ENCODE measurements at regions not wholly inside any gene's neighbourhood (a gene's known extent, or its start where the extent isn't known, plus 50 kb on each side); places are given as distances from the start of the nearest gene placed in this dataset.
"Not testable (repeated sequence)": the region's sequence is repeated elsewhere in the genome, so short reads cannot be mapped to it uniquely, and the experiment has no call there.

DNA sequence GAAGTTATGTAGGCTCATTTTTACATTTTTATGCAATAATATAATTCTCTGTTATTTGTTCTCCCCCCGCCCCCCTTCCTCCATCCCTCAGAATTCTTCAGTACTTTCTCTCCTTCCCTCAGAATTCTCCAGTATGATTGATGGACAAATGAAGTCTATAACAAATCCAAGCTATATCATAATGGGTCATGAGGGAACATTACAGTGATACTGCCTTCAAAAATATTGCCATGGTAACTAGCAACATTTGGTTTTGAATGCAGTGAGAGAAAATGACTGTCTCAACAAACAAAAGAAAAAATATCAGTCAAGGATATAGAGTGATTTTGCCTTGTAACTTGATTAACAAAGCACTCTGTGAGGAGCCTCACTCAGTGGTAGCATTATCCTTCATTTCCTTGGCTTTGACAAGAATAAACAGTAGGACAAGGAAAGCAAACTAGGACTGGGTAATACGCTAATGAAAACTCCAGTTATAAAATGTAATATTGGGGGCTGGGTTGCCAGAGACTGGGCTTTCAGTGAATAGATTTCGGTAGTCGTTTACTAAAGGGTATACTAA is 392.9 kb upstream of the CRIM1 start:
- Histone ChIP-seq H3K9me2 (ENCODE audit: insufficient read depth) (no peaks in the 10 kb centered on the region), H3K4me1 (replicated peaks; ENCODE audit: insufficient read depth) (no peaks in the 10 kb centered on the region), H3K4me2 (no peak overlapping the region), H3K79me2 (ENCODE audit: low read depth) (no peaks in the 10 kb centered on the region), H3F3A (ENCODE audit: insufficient read depth, low read depth) (no peaks in the 10 kb centered on the region; the same call in 1 of the 2 replicates), H3K36me3 (ENCODE audit: low read depth) (no peaks in the 10 kb centered on the region), H3K27ac (no peak overlapping the region), H3K27me3 (ENCODE audit: insufficient read depth, low read depth) (no peaks in the 10 kb centered on the region), H3K9me3 (ENCODE audit: insufficient read depth, low read depth) (no peaks in the 10 kb centered on the region), H4K20me1 (ENCODE audit: insufficient read depth) (0 out of 2 replicates have a peak, but pooled peaks cover 3% of the 10 kb centered on the region), H2AFZ (no peak overlapping the region), H3K4me3 (no peak overlapping the region)
- POLR2A ChIA-PET (ENCODE audit: unreplicated experiment): no interaction called here
- CTCF ChIA-PET: no interaction called here
- TF ChIP-seq, protein P1, sequence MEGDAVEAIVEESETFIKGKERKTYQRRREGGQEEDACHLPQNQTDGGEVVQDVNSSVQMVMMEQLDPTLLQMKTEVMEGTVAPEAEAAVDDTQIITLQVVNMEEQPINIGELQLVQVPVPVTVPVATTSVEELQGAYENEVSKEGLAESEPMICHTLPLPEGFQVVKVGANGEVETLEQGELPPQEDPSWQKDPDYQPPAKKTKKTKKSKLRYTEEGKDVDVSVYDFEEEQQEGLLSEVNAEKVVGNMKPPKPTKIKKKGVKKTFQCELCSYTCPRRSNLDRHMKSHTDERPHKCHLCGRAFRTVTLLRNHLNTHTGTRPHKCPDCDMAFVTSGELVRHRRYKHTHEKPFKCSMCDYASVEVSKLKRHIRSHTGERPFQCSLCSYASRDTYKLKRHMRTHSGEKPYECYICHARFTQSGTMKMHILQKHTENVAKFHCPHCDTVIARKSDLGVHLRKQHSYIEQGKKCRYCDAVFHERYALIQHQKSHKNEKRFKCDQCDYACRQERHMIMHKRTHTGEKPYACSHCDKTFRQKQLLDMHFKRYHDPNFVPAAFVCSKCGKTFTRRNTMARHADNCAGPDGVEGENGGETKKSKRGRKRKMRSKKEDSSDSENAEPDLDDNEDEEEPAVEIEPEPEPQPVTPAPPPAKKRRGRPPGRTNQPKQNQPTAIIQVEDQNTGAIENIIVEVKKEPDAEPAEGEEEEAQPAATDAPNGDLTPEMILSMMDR (conservative IDR thresholded peaks at IDR 0.05): no peak
- no peak for TF ChIP-seq EZH2 (IDR thresholded peaks at IDR 0.05; ENCODE audit: low read depth)
- BruUV-seq (replicated peaks): no TSS peak
- DNase-seq: no peak
- intact Hi-C loops (cut with micrococcal nuclease; ENCODE audit: unreplicated experiment): no loop called here

DNA sequence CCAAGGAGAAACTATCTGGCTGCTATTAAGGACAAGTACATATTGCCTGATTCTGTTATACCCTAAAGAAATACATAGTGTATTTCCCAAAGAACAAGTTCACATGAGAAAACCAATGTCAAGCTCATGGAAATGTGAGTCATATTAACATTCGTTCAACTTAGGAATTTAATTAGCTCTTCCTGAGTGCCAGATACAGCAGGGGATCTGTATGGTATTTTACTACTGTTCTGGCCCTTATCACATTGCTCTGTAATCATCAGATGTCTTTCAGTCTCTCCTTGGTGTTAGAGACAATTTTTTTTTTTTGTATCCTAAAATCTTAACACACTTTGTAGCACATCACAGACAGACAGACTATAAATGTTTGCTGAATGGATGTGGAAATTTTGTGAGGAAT is 395.0 kb upstream of the CRIM1 start:
- TF ChIP-seq, protein P1 (conservative IDR thresholded peaks at IDR 0.05): no peak
- TF ChIP-seq EZH2 (IDR thresholded peaks at IDR 0.05; ENCODE audit: low read depth): no peak
- no TSS peak for BruUV-seq (replicated peaks)

DNA sequence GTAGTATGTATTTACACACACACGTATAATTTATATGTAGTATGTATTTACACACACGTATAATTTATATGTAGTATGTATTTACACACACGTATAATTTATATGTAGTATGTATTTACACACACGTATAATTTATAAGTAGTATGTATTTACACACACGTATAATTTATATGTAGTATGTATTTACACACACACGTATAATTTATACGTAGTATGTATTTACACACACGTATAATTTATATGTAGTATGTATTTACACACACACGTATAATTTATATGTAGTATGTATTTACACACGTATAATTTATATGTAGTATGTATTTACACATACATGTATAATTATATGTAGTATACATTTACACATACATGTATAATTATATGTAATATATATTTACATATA is 398.5 kb upstream of the CRIM1 start:
- intact Hi-C loops (cut with micrococcal nuclease; ENCODE audit: unreplicated experiment); H3K9me2 ChIP-seq (ENCODE audit: insufficient read depth); H3K27ac ChIP-seq; BruUV-seq (replicated peaks); H3K4me3 ChIP-seq; H3K9me3 ChIP-seq (ENCODE audit: insufficient read depth, low read depth); H3K79me2 ChIP-seq (ENCODE audit: low read depth); H3F3A ChIP-seq (ENCODE audit: insufficient read depth, low read depth); H3K27me3 ChIP-seq (ENCODE audit: insufficient read depth, low read depth); H3K4me1 ChIP-seq (replicated peaks; ENCODE audit: insufficient read depth); CTCF ChIA-PET; DNase-seq; H4K20me1 ChIP-seq (ENCODE audit: insufficient read depth); H3K4me2 ChIP-seq; H2AFZ ChIP-seq; H3K36me3 ChIP-seq (ENCODE audit: low read depth); POLR2A ChIA-PET (ENCODE audit: unreplicated experiment): not testable (repeated sequence)

More for the DNA sequence above, 395.0 kb upstream of the CRIM1 start:
- H2AFZ ChIP-seq: no peak overlapping the region
- no peak for DNase-seq
- no peak overlapping the region for H3K27ac ChIP-seq
- no peaks in the 10 kb centered on the region for H3K9me2 ChIP-seq (ENCODE audit: insufficient read depth)
- intact Hi-C loops (cut with micrococcal nuclease; ENCODE audit: unreplicated experiment): no loop called here
- POLR2A ChIA-PET (ENCODE audit: unreplicated experiment): no interaction called here
- H3F3A ChIP-seq (ENCODE audit: insufficient read depth, low read depth): no peaks in the 10 kb centered on the region; the same call in 1 of the 2 replicates
- H3K4me1 ChIP-seq (replicated peaks; ENCODE audit: insufficient read depth): no peaks in the 10 kb centered on the region
- 0 out of 2 replicates have a peak, but pooled peaks cover 3% of the 10 kb centered on the region for H4K20me1 ChIP-seq (ENCODE audit: insufficient read depth)
- CTCF ChIA-PET: no interaction called here
- no peaks in the 10 kb centered on the region for H3K36me3 ChIP-seq (ENCODE audit: low read depth)
- no peaks in the 10 kb centered on the region for H3K9me3 ChIP-seq (ENCODE audit: insufficient read depth, low read depth)
- H3K79me2 ChIP-seq (ENCODE audit: low read depth): no peaks in the 10 kb centered on the region
- H3K4me3 ChIP-seq: no peak overlapping the region
- H3K4me2 ChIP-seq: no peak overlapping the region
- no peaks in the 10 kb centered on the region for H3K27me3 ChIP-seq (ENCODE audit: insufficient read depth, low read depth)

DNA sequence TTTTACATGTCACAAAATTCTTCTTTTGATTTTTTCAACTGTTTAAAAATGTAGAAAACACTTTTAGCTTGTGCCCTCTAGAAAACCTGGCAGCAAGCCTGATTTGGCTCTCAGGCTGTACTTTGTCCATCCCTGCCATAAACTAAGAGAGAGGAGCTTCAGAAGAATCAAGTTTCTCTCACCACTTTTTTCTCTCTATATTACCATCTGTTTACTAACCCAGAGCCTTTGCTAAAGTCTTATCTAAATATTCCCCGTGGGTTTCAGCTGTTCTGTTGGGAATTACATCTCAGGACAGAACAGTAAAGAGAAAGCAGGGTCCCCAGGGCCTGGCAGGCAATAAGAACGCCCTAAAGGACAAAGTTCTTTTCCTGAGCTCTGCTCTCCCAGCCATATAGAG is 409.1 kb upstream of the CRIM1 start:
- Histone ChIP-seq H3K4me1 (replicated peaks; ENCODE audit: insufficient read depth) (no peaks in the 10 kb centered on the region), H3K79me2 (ENCODE audit: low read depth) (no peaks in the 10 kb centered on the region), H3K9me3 (ENCODE audit: insufficient read depth, low read depth) (no peaks in the 10 kb centered on the region), H3K4me3 (no peak overlapping the region), H3K36me3 (ENCODE audit: low read depth) (no peaks in the 10 kb centered on the region), H3K27me3 (ENCODE audit: insufficient read depth, low read depth) (no peaks in the 10 kb centered on the region), H2AFZ (no peak overlapping the region), H3F3A (ENCODE audit: insufficient read depth, low read depth) (no peaks in the 10 kb centered on the region), H3K4me2 (no peak overlapping the region), H3K9me2 (ENCODE audit: insufficient read depth) (no peaks in the 10 kb centered on the region), H3K27ac (no peak overlapping the region), H4K20me1 (ENCODE audit: insufficient read depth) (no peaks in the 10 kb centered on the region)
- TF ChIP-seq, protein P1 (conservative IDR thresholded peaks at IDR 0.05): no peak
- no peak for TF ChIP-seq EZH2 (IDR thresholded peaks at IDR 0.05; ENCODE audit: low read depth)
- no TSS peak for BruUV-seq (replicated peaks)
- intact Hi-C loops (cut with micrococcal nuclease; ENCODE audit: unreplicated experiment): no loop called here
- ChIA-PET CTCF (no interaction called here), POLR2A (ENCODE audit: unreplicated experiment) (no interaction called here)
- no peak for DNase-seq

All from PC-9 (cell line).